DMS153 treated with DMSO at 0.1 percent for 48 hours (cell line): ENCODE measurements at regions not wholly inside any gene's neighbourhood (a gene's known extent, or its start where the extent isn't known, plus 50 kb on each side); places are given as distances from the start of the nearest gene placed in this dataset.

ENCODE experiments used
- DNase-seq: peaks from one replicate; lab custom pipeline; 2025; ENCODE audit not compliant: unreplicated experiment; lab: John Stamatoyannopoulos, UW

GRCh38 chr2:181114021-181114420, 133.6 kb downstream of the UBE2E3 start:
- no peak for DNase-seq

- DNase-seq = no peak
Measured at GRCh38 chr2:181116261-181116660, 135.9 kb downstream of the UBE2E3 start.

- DNase-seq = no peak
Measured at GRCh38 chr2:181117206-181117925, 137.0 kb downstream of the UBE2E3 start.

DNA sequence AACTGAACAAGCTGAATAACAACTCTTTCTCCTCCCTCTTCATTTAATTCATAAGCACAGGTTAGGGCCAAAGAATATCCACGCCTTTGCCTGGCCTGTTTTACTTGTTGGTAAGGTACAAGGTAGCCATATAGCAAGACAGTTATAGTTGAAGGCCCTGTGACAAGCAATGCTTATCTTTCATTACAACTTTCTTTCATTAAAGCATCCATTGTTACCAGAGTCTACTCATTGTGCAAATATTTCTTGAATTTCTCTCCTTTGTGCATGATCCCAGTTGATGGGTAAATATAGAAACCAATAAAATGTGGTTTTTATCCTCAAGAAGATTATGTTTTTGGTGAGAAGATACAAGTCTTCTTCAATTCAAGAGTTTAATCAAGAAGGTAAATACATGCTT, 140.2 kb downstream of the UBE2E3 start:
- DNase-seq = no peak

DNA sequence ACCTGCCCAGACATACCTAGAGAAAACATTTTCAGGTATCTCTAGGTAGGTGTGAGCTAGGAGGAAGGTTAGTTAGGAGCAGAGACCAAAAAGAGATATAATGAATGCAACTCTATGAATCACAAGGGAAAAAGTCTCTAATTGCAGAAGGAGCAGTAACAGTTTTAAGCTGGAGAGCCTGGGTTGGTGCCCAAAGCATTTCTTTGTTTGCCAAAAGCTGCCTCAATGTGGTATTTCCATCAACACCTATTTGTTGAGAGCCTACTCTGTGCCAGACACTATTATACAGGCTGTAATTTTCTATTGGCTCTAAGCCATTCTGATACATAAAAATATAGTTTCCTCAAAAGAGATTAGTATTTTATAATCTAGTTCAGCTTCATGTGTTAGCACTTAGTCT, 141.6 kb downstream of the UBE2E3 start:
- no peak for DNase-seq

GRCh38 chr2:181122601-181123000, 142.2 kb downstream of the UBE2E3 start:
- no peak for DNase-seq

DNA sequence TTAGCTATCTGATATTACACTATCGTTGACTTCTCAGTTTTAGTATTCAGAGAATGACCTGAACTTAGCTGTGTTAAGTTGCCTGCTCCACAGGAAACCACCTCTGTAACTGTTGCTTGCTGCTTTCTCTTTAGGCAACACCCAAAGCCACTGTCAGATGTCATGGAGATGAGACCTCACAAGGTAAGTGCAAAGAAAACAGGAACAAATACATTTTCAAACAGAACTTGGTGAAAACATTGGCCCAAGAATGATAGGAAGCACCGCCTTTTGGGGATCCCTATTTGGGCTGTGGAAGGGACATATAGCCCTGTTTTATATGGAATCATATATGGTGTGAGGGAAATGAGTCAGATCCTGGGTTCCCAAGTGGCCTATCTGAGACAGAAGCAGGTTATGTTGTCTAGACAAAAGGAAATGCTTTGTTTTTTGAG, 143.4 kb downstream of the UBE2E3 start:
- DNase-seq = no peak

- no peak for DNase-seq
Measured at GRCh38 chr2:181124497-181124896, 144.1 kb downstream of the UBE2E3 start.

DNA sequence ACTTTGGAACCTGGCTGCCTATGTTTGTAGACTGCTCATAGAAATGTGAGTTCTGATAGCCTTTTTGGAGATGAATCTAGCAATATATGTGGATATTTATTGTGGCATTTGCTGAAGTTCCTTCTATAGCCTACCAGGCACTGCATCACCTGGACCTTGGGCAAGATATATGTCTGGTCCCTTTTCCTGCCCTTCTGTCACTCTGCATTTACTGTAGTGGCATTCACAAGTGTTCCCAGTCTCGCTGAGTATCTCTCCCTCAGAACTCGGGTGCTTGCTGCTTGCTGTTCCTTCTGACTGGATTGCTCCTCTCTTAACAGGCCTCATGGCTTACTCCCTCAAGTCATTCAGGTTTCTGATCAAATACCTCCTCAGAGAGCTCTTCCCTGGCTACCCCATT, 145.0 kb downstream of the UBE2E3 start:
- DNase-seq = no peak

- DNase-seq = no peak
Measured at GRCh38 chr2:181126311-181126868, 146.0 kb downstream of the UBE2E3 start.

GRCh38 chr2:181128199-181128598, 147.8 kb downstream of the UBE2E3 start:
- DNase-seq = no peak

DNA sequence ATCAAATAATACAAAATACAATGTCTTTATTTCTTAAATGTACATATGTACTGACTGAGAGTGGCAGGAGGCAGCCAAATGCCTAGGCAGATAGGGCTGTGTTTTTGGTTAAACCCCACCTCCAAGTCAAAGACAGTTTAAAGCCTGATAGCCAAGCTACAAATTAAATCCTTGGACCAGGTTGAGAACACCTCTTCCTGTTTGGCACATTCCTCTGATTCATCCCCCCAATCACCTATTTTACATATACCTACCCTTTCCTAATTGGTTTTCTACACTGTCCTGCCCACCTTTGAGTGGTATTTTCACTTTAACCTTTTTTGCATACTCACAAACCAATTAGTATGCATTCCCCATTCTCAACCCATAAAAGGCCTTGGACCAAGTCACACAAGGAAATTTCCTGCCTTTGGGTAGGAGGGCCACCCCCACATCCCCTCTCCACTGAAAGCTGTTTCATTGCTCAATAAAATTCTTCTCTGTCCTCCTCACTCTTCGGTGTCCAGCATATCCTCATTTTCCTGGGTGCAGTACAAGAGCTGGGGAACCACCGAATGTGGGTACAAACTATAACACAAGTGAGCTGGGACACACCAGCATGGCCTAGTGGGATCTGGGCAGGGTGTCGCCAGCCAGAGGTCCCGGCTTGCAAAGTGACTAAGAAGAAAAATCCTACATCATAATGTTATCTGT, 149.1 kb downstream of the UBE2E3 start:
- no peak for DNase-seq

GRCh38 chr2:181130686-181131085, 150.3 kb downstream of the UBE2E3 start:
- DNase-seq = no peak

- DNase-seq = no peak
Measured at GRCh38 chr2:181131584-181131983, 151.2 kb downstream of the UBE2E3 start.

GRCh38 chr2:181138816-181139215, 158.4 kb downstream of the UBE2E3 start:
- no peak for DNase-seq

- DNase-seq = no peak
Measured at GRCh38 chr2:181139831-181140230, 159.4 kb downstream of the UBE2E3 start.

GRCh38 chr2:181140414-181140813, 160.0 kb downstream of the UBE2E3 start:
- DNase-seq = no peak

- no peak for DNase-seq
Measured at GRCh38 chr2:181140928-181141327, 160.5 kb downstream of the UBE2E3 start.

DNA sequence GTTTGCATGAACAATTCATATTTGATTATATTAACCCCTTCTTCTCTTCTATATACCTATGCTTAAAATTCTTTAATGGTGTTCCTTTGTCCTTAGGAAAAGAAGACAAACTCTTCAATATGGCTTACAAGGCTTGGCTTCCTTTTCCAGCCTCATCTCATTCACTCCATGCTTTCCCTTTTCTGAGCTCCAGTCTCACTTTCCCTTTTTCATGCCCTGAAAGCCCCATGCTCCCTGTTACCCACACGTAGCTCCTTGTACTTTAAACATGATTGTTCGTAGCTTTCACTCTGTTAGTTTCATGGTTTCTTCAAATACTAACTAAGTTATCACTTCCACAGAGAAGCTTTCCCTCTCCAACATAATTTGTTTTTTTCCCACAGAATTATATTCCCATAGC, 161.3 kb downstream of the UBE2E3 start:
- no peak for DNase-seq

DNA sequence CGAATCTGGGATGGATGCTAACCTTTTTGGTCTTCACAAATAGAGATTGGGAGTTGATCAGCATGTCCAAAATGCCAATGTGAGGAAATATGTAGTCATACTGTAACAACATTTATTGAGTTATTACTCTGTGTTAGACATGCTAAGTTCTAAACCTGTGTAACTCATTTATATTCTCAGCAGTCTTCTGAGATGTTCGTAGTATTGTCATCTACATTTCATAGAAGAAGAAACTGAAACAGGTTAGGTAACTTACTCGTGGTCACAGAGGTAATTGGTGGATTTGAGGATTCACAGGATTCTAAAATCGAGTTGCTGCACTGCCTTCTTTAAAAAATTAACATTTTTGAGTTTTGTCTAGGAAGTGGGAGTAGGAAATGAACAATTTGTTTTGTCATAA, 162.1 kb downstream of the UBE2E3 start:
- DNase-seq = no peak

- DNase-seq = no peak
Measured at GRCh38 chr2:181143790-181144300, 163.4 kb downstream of the UBE2E3 start.

DNA sequence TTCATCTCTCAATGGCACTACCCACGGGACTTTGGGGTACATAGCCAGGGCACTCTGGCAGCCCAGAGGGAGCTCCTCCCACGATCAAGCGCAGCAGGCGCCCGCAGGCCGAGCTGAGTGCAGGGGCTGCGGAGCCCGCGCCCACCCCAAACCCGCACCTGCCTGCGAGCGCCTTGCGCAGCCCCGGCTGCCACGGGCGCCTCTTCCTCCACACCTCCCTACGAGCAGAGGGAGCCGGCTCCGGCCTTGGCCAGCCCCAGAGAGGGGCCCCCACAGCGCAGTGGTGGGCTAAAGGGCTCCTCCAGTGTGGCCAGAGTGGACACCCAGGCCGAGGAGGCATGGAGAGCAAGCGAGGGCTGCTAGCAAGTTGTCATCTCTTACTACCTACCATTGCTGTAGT, 165.2 kb downstream of the UBE2E3 start:
- no peak for DNase-seq
